ENCODE measurements at regions not wholly inside any gene's neighbourhood (a gene's known extent, or its start where the extent isn't known, plus 50 kb on each side); places are given as distances from the start of the nearest gene placed in this dataset.

- H3K9me3 ChIP-seq (ENCODE audit: low read length) = no peaks in the 10 kb centered on the region
- H3F3A ChIP-seq (ENCODE audit: insufficient read depth, low read length) = no peaks in the 10 kb centered on the region
- H3K9ac ChIP-seq (ENCODE audit: low read length) = no peak overlapping the region
- no peaks in the 10 kb centered on the region for H4K20me1 ChIP-seq (ENCODE audit: insufficient read depth, low read length)
- no peak overlapping the region for H2AFZ ChIP-seq (ENCODE audit: low read length)
- H3K36me3 ChIP-seq (ENCODE audit: insufficient read depth, low read length) = no peaks in the 10 kb centered on the region
- H3K4me2 ChIP-seq (ENCODE audit: low read length) = no peak overlapping the region
- no peak overlapping the region for H3K4me3 ChIP-seq (ENCODE audit: low read depth, low read length, poor library complexity, severe bottlenecking)
- no peaks in the 10 kb centered on the region for H3K79me2 ChIP-seq (ENCODE audit: insufficient read depth, low read length)
- no peaks in the 10 kb centered on the region for H3K9me2 ChIP-seq (ENCODE audit: low read depth, low read length)
- H3K4me1 ChIP-seq (ENCODE audit: insufficient read depth, low read length, severe bottlenecking) = no peaks in the 10 kb centered on the region
- H3K27ac ChIP-seq (ENCODE audit: low read depth, low read length, poor library complexity, severe bottlenecking) = no peak overlapping the region
- no peaks in the 10 kb centered on the region for H3K27me3 ChIP-seq (ENCODE audit: insufficient read depth, low read length)
- TF ChIP-seq EZH2 (IDR thresholded peaks at IDR 0.05; ENCODE audit: borderline replicate concordance, low read length) (no peak), CTCF (IDR thresholded peaks at IDR 0.05; ENCODE audit: low read length) (no peak)
Observed at GRCh38 chr5:2023196-2023595, 140.5 kb upstream of the IRX4 start.

DNA sequence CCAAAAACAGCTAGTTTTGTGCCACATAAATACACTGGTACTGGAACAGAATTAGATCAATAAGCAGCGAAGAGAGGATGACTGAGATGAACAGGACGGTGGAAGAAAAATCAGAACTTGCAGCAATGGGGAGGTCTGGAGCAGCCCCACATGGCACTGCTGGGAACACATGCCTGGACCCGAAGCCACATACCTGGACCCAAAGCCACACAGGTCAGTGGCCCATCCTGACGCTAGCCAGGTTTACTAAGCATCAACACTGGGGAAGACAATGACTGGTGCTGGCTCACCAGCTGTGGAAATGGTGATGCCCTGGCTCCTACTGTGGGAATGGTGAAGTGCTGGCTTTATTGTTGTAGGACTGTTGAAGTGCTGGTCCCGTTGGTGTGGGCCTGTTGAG lies 139.7 kb upstream of the IRX4 start:
- no peaks in the 10 kb centered on the region for H3K27me3 ChIP-seq (ENCODE audit: insufficient read depth, low read length)
- H3K36me3 ChIP-seq (ENCODE audit: insufficient read depth, low read length) = no peaks in the 10 kb centered on the region
- H2AFZ ChIP-seq (ENCODE audit: low read length) = no peak overlapping the region
- H3K9me3 ChIP-seq (ENCODE audit: low read length) = no peaks in the 10 kb centered on the region
- H3K4me3 ChIP-seq (ENCODE audit: low read depth, low read length, poor library complexity, severe bottlenecking) = no peak overlapping the region
- no peaks in the 10 kb centered on the region for H3F3A ChIP-seq (ENCODE audit: insufficient read depth, low read length)
- TF ChIP-seq CTCF (IDR thresholded peaks at IDR 0.05; ENCODE audit: low read length) = no peak
- no peak for TF ChIP-seq EZH2 (IDR thresholded peaks at IDR 0.05; ENCODE audit: borderline replicate concordance, low read length)
- H3K27ac ChIP-seq (ENCODE audit: low read depth, low read length, poor library complexity, severe bottlenecking) = no peak overlapping the region
- no peaks in the 10 kb centered on the region for H4K20me1 ChIP-seq (ENCODE audit: insufficient read depth, low read length)
- H3K9ac ChIP-seq (ENCODE audit: low read length) = no peak overlapping the region
- no peak overlapping the region for H3K4me2 ChIP-seq (ENCODE audit: low read length)
- no peaks in the 10 kb centered on the region for H3K9me2 ChIP-seq (ENCODE audit: low read depth, low read length)
- H3K4me1 ChIP-seq (ENCODE audit: insufficient read depth, low read length, severe bottlenecking) = no peaks in the 10 kb centered on the region
- H3K79me2 ChIP-seq (ENCODE audit: insufficient read depth, low read length) = no peaks in the 10 kb centered on the region

GRCh38 chr5:2021484-2022176 lies 138.9 kb upstream of the IRX4 start:
- H3K4me1 ChIP-seq (ENCODE audit: insufficient read depth, low read length, severe bottlenecking) = no peaks in the 10 kb centered on the region
- no peak overlapping the region for H2AFZ ChIP-seq (ENCODE audit: low read length)
- no peaks in the 10 kb centered on the region for H3K27me3 ChIP-seq (ENCODE audit: insufficient read depth, low read length)
- H3F3A ChIP-seq (ENCODE audit: insufficient read depth, low read length) = no peaks in the 10 kb centered on the region
- H3K9me2 ChIP-seq (ENCODE audit: low read depth, low read length) = no peaks in the 10 kb centered on the region
- no peak for TF ChIP-seq CTCF (IDR thresholded peaks at IDR 0.05; ENCODE audit: low read length)
- no peaks in the 10 kb centered on the region for H3K79me2 ChIP-seq (ENCODE audit: insufficient read depth, low read length)
- no peaks in the 10 kb centered on the region for H3K9me3 ChIP-seq (ENCODE audit: low read length)
- H4K20me1 ChIP-seq (ENCODE audit: insufficient read depth, low read length) = no peaks in the 10 kb centered on the region
- H3K27ac ChIP-seq (ENCODE audit: low read depth, low read length, poor library complexity, severe bottlenecking) = no peak overlapping the region
- no peak overlapping the region for H3K9ac ChIP-seq (ENCODE audit: low read length)
- no peak overlapping the region for H3K4me3 ChIP-seq (ENCODE audit: low read depth, low read length, poor library complexity, severe bottlenecking)
- H3K4me2 ChIP-seq (ENCODE audit: low read length) = no peak overlapping the region
- H3K36me3 ChIP-seq (ENCODE audit: insufficient read depth, low read length) = no peaks in the 10 kb centered on the region

Data from OCI-LY1 (cell line).